Endothelial cell of umbilical vein (primary cell): ENCODE measurements at regions not wholly inside any gene's neighbourhood (a gene's known extent, or its start where the extent isn't known, plus 50 kb on each side); places are given as distances from the start of the nearest gene placed in this dataset.

Source experiments
- BruUV-seq: library from RNA; stranded (reverse); fragments of 400-500 nt; replicated peaks from 2 replicates; lab custom pipeline; 2021; lab: Mats Ljungman, UMichigan
- CTCF ChIA-PET: fragments of 300-600, 350-600 bp; sonication (Branson Sonifier 250); formaldehyde crosslinking; loops from one replicate; lab custom pipeline; 2021; ENCODE audit warnings: antibody characterized with exemption, inconsistent platforms; lab: Charles Lee
- POLR2A ChIA-PET: fragments of 300-600, 350-600 bp; sonication (Branson Sonifier 250); formaldehyde crosslinking; loops from one replicate; lab custom pipeline; 2021; ENCODE audit warnings: antibody characterized with exemption, inconsistent platforms; lab: Charles Lee
- DNase-seq: peaks from one replicate; pipeline ENCODE4 v3.0.0-alpha.2; 2011; ENCODE audit warnings: low read depth, low spot score
- FAIRE-seq: peaks from 2 replicates; lab custom pipeline; 2011; peaks lifted over from hg19 to GRCh38; lab: Jason Lieb, UNC
- H2AFZ ChIP-seq: 2 replicates; pipeline ENCODE4 v1.6.0; 2012; ENCODE audit warnings: low read depth, low read length, control low read depth, inconsistent platforms
- H3K27ac ChIP-seq: 2 replicates; pipeline ENCODE4 v1.5.1; 2011; ENCODE audit warnings: low read depth, mild to moderate bottlenecking, control low read depth, low read length, moderate library complexity; ENCODE audit not compliant: insufficient read depth
- H3K27me3 ChIP-seq, 2 experiments: 2 replicates each; pipeline versions ENCODE4 v1.6.0 to v1.6.1; 2011; ENCODE audit warnings: low read length in 2 of 2, mixed read lengths in 1 of 2; ENCODE audit not compliant: control insufficient read depth in 2 of 2, insufficient read depth in 2 of 2
- H3K36me3 ChIP-seq, 2 experiments: 2 replicates in 1 of 2; 3 replicates in 1 of 2; pipeline ENCODE4 v1.5.1; 2011; ENCODE audit warnings: low read length in 2 of 2, mild to moderate bottlenecking in 1 of 2, moderate library complexity in 1 of 2; ENCODE audit not compliant: control insufficient read depth in 2 of 2, insufficient read depth in 2 of 2; ENCODE audit errors: extremely low read depth in 1 of 2
- H3K4me1 ChIP-seq: 3 replicates; pipeline ENCODE4 v1.5.1; 2011; ENCODE audit warnings: mild to moderate bottlenecking, low read length; ENCODE audit not compliant: control insufficient read depth, insufficient read depth; ENCODE audit errors: extremely low read depth
- H3K4me2 ChIP-seq: 2 replicates; pipeline ENCODE4 v1.6.1; 2011; ENCODE audit warnings: low read length, control low read depth, mixed read lengths; ENCODE audit not compliant: insufficient read depth
- H3K4me3 ChIP-seq, 3 experiments: fragments of 200-600 bp in 1 of 3; sonication (generic), shearing (Covaris generic) in 1 of 3; replicated peaks in 1 of 3; 2 replicates each; pipeline ENCODE4 v1.5.1; 2011 to 2016; ENCODE audit warnings: control low read depth in 3 of 3, low read length in 3 of 3, mild to moderate bottlenecking in 2 of 3, inconsistent platforms in 1 of 3, low read depth in 1 of 3, moderate library complexity in 1 of 3; ENCODE audit not compliant: insufficient read depth in 1 of 3
- H3K79me2 ChIP-seq: 2 replicates; pipeline ENCODE4 v1.6.0; 2012; ENCODE audit warnings: low read length, inconsistent platforms; ENCODE audit not compliant: control insufficient read depth, insufficient read depth
- H3K9ac ChIP-seq: replicated peaks from 2 replicates; pipeline ENCODE3; 2011; ENCODE audit warnings: low read length, control low read depth; ENCODE audit not compliant: insufficient read depth; ENCODE audit errors: extremely low read depth
- H3K9me1 ChIP-seq: replicated peaks from 3 replicates; pipeline ENCODE4 v1.6.0; 2011; ENCODE audit warnings: mild to moderate bottlenecking, low read length; ENCODE audit not compliant: control insufficient read depth, insufficient read depth; ENCODE audit errors: extremely low read depth
- H3K9me3 ChIP-seq: replicated peaks from 2 replicates; pipeline ENCODE4 v1.5.1; 2012; ENCODE audit warnings: low read length, inconsistent platforms; ENCODE audit not compliant: control insufficient read depth, insufficient read depth
- H4K20me1 ChIP-seq: replicated peaks from 2 replicates; pipeline ENCODE3; 2011; ENCODE audit warnings: mild to moderate bottlenecking, low read length; ENCODE audit not compliant: control insufficient read depth, insufficient read depth; ENCODE audit errors: extremely low read depth
- CTCF ChIP-seq, 2 donors: IDR thresholded peaks; 1 replicate in 1 of 2; 2 replicates in 1 of 2; pipeline ENCODE4 v1.5.1; 2011; ENCODE audit warnings: low read length in 2 of 2, mild to moderate bottlenecking in 2 of 2, moderate library complexity in 2 of 2, control low read depth in 1 of 2, inconsistent platforms in 1 of 2, low read depth in 1 of 2; ENCODE audit not compliant: insufficient read depth in 1 of 2; ENCODE audit errors: extremely low read depth in 1 of 2
- EZH2 ChIP-seq: IDR thresholded peaks from 2 replicates; pipeline ENCODE4 v1.6.1; 2012; ENCODE audit warnings: borderline replicate concordance, low read depth, mild to moderate bottlenecking, moderate library complexity, low read length, inconsistent platforms; ENCODE audit not compliant: severe bottlenecking
- FOS ChIP-seq: IDR thresholded peaks from 2 replicates; pipeline ENCODE4 v1.6.1; 2011; ENCODE audit warnings: mild to moderate bottlenecking, low read length, moderate library complexity, borderline replicate concordance; ENCODE audit not compliant: insufficient read depth
- GATA2 ChIP-seq: IDR thresholded peaks from 2 replicates; pipeline ENCODE4 v1.7.0; 2011; ENCODE audit warnings: low read depth, mild to moderate bottlenecking, moderate library complexity, mixed read lengths, low read length; ENCODE audit not compliant: insufficient read length, insufficient read depth
- JUN ChIP-seq: IDR thresholded peaks from 2 replicates; pipeline ENCODE4 v1.6.1; 2011; ENCODE audit warnings: borderline replicate concordance, low read depth; ENCODE audit not compliant: insufficient read length, insufficient read depth
- MAX ChIP-seq: IDR thresholded peaks from 2 replicates; pipeline ENCODE4 v1.6.1; 2011; ENCODE audit not compliant: insufficient read depth, insufficient read length
- MYC ChIP-seq: IDR thresholded peaks from one replicate; pipeline ENCODE4 v1.6.1; 2011; ENCODE audit warnings: mild to moderate bottlenecking, low read depth, low read length
- POLR2A ChIP-seq: IDR thresholded peaks from 2 replicates; pipeline ENCODE4 v1.6.1; 2012; ENCODE audit warnings: low read depth, mild to moderate bottlenecking, control low read depth, low read length
- POLR2AphosphoS5 ChIP-seq: IDR thresholded peaks from 2 replicates; pipeline ENCODE4 v1.6.1; 2012; ENCODE audit warnings: low read depth, mild to moderate bottlenecking, control low read depth, low read length, moderate library complexity; ENCODE audit not compliant: insufficient read depth
- dilution Hi-C: fragments of 300-500 bp; cut with MboI; formaldehyde crosslinking; loops from one replicate; pipeline ENCODE4 v1.15.0; 2019; ENCODE audit warnings: low sequenced_read_pairs; ENCODE audit not compliant: extremely low pct_ligation_motif_present
- intact Hi-C: fragments of 100-400 bp; cut with micrococcal nuclease; formaldehyde crosslinking; loops from one replicate; pipeline ENCODE4 v1.10.0; 2022

- intact Hi-C loops = no loop called here
Observed at GRCh38 chr5:82526540-82526939, 248.4 kb upstream of the RPS23 start.

More at GRCh38 chr5:82526540-82526939, 248.4 kb upstream of the RPS23 start:
- Histone ChIP-seq H3K4me3 (no peak overlapping the region), H3K79me2 (no peaks in the 10 kb centered on the region), H3K9me1 (no peaks in the 10 kb centered on the region), H3K4me2 (no peak overlapping the region), H3K9ac (no peak overlapping the region), H3K36me3 (no peaks in the 10 kb centered on the region), H3K27ac (no peak overlapping the region), H3K9me3 (no peaks in the 10 kb centered on the region), H3K27me3 (no peaks in the 10 kb centered on the region), H2AFZ (no peak overlapping the region), H4K20me1 (no peaks in the 10 kb centered on the region), H3K4me1 (no peaks in the 10 kb centered on the region)
- TF ChIP-seq POLR2A = no peak
- no peak for TF ChIP-seq JUN
- TF ChIP-seq CTCF (IDR thresholded peaks at IDR 0.05; ENCODE audit: extremely low read depth in 1 of 2, insufficient read depth in 1 of 2, low read depth in 1 of 2, low read length in 2 of 2) = no peak
- TF ChIP-seq MYC = no peak
- TF ChIP-seq POLR2AphosphoS5 = no peak
- no peak for TF ChIP-seq FOS
- TF ChIP-seq EZH2 = no peak
- TF ChIP-seq GATA2 = no peak
- TF ChIP-seq MAX = no peak
- FAIRE-seq (no peak), DNase-seq (no peak)
- CTCF ChIA-PET = no interaction called here
- dilution Hi-C loops = no loop called here
- no TSS peak for BruUV-seq
- POLR2A ChIA-PET = no interaction called here
